Trophoblast cell (in vitro differentiated cells and primary cell): ENCODE measurements at regions not wholly inside any gene's neighbourhood (a gene's known extent, or its start where the extent isn't known, plus 50 kb on each side); places are given as distances from the start of the nearest gene placed in this dataset.

Experiments used
- DNase-seq, 2 donors: peaks; one replicate each; pipeline ENCODE4 v3.0.0-alpha.2; 2016
- H2AFZ ChIP-seq: 2 replicates; pipeline ENCODE4 v1.6.1; 2013; ENCODE audit warnings: low read length, moderate library complexity, mild to moderate bottlenecking; ENCODE audit not compliant: insufficient read depth, poor library complexity
- H2AK5ac ChIP-seq: 2 replicates; pipeline ENCODE4 v1.6.1; 2013; ENCODE audit warnings: mild to moderate bottlenecking, low read length
- H2BK120ac ChIP-seq: 2 replicates; pipeline ENCODE4 v1.6.1; 2013; ENCODE audit warnings: low read length, mild to moderate bottlenecking, moderate library complexity; ENCODE audit not compliant: insufficient read depth, poor library complexity
- H2BK12ac ChIP-seq: 2 replicates; pipeline ENCODE4 v1.6.1; 2013; ENCODE audit warnings: mild to moderate bottlenecking, low read length, moderate library complexity
- H2BK5ac ChIP-seq: 2 replicates; pipeline ENCODE4 v1.6.1; 2013; ENCODE audit warnings: low read length, low read depth, moderate library complexity, mild to moderate bottlenecking; ENCODE audit not compliant: poor library complexity
- H3K14ac ChIP-seq: 2 replicates; pipeline ENCODE4 v1.6.1; 2013; ENCODE audit warnings: mild to moderate bottlenecking, low read length
- H3K18ac ChIP-seq: 2 replicates; pipeline ENCODE4 v1.6.1; 2013; ENCODE audit warnings: mild to moderate bottlenecking, low read length
- H3K23ac ChIP-seq: 2 replicates; pipeline ENCODE4 v1.6.1; 2013; ENCODE audit warnings: low read length
- H3K27ac ChIP-seq: 2 replicates; pipeline ENCODE4 v1.5.1; 2013; ENCODE audit warnings: low read depth, mild to moderate bottlenecking, inconsistent platforms, low read length, moderate library complexity
- H3K27me3 ChIP-seq: 2 replicates; pipeline ENCODE4 v1.6.1; 2013; ENCODE audit warnings: inconsistent platforms, mild to moderate bottlenecking, low read length, moderate library complexity; ENCODE audit not compliant: insufficient read depth
- H3K36me3 ChIP-seq, 2 experiments: 1 replicate in 1 of 2; 2 replicates in 1 of 2; pipeline ENCODE4 v1.6.1; 2013; ENCODE audit warnings: low read length in 2 of 2, mild to moderate bottlenecking in 2 of 2, moderate library complexity in 1 of 2; ENCODE audit not compliant: insufficient read depth in 2 of 2, control insufficient read depth in 1 of 2
- H3K4ac ChIP-seq: 2 replicates; pipeline ENCODE4 v1.6.1; 2013; ENCODE audit warnings: low read depth, mild to moderate bottlenecking, low read length, moderate library complexity
- H3K4me1 ChIP-seq, 2 experiments: 1 replicate in 1 of 2; 2 replicates in 1 of 2; pipeline ENCODE4 v1.6.1; 2013; ENCODE audit warnings: low read length in 2 of 2, mild to moderate bottlenecking in 2 of 2, moderate library complexity in 1 of 2; ENCODE audit not compliant: insufficient read depth in 2 of 2, control insufficient read depth in 1 of 2
- H3K4me2 ChIP-seq: 2 replicates; pipeline ENCODE4 v1.6.1; 2013; ENCODE audit warnings: inconsistent platforms, mild to moderate bottlenecking, low read length, moderate library complexity
- H3K4me3 ChIP-seq: 2 replicates; pipeline ENCODE4 v1.5.1; 2013; ENCODE audit warnings: mild to moderate bottlenecking, low read depth, low read length, inconsistent platforms
- H3K79me1 ChIP-seq: one replicate; pipeline ENCODE4 v1.6.1; 2013; ENCODE audit warnings: low read length
- H3K79me2 ChIP-seq: 2 replicates; pipeline ENCODE4 v1.6.1; 2013; ENCODE audit warnings: low read length, mild to moderate bottlenecking; ENCODE audit not compliant: control insufficient read depth, insufficient read depth, poor library complexity
- H3K9ac ChIP-seq: 2 replicates; pipeline ENCODE4 v1.6.1; 2013; ENCODE audit warnings: mild to moderate bottlenecking, low read length
- H3K9me3 ChIP-seq: 2 replicates; pipeline ENCODE4 v1.6.1; 2013; ENCODE audit warnings: low read depth, mild to moderate bottlenecking, control low read depth, inconsistent platforms, low read length; ENCODE audit not compliant: insufficient read depth
- H4K12ac ChIP-seq: 2 replicates; pipeline ENCODE4 v1.6.1; 2013; ENCODE audit warnings: low read depth, mild to moderate bottlenecking, low read length, moderate library complexity
- H4K8ac ChIP-seq: 2 replicates; pipeline ENCODE4 v1.6.1; 2013; ENCODE audit warnings: low read depth, mild to moderate bottlenecking, low read length, moderate library complexity
- H4K91ac ChIP-seq: one replicate; pipeline ENCODE4 v1.6.1; 2013; ENCODE audit warnings: low read depth, mild to moderate bottlenecking, low read length, moderate library complexity
- WGBS: extraction: QIAGEN DNeasy Blood & Tissue Kit; methylation state at CpG from one replicate; pipeline ENCODE4 v1.1.7; 2013; ENCODE audit warnings: missing lambda C conversion rate; ENCODE audit not compliant: insufficient read length, insufficient coverage; ENCODE audit errors: extremely low coverage; 5-methylcytosine and 5-hydroxymethylcytosine counted together

- no CpG with 5 or more reads among the region's 2 CpGs for WGBS
Observed at GRCh38 chr14:85915711-85916110, 385.8 kb downstream of the FLRT2 start.

DNA sequence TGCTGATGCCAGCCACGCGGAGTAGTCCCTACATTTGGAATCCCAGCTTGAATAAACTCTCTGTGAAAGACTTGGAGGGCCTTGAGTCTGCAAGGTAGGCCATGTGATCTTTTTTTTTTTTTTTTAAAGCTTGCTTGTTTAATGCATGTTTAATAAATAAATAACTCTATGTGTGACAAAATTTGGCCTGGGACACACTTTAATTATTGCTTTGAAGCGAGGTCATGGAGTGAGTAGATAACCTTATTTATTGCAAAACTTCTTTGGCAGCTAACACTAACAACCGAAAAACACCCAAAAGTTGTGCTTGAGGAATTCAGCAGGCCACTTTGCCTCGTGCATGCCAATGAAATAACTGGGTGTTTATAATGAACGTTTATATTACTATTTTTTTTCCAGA, 382.2 kb downstream of the FLRT2 start:
- H3K27me3 ChIP-seq, result no peaks in the 10 kb centered on the region
- H3K79me2 ChIP-seq, result no peaks in the 10 kb centered on the region
- H2BK120ac ChIP-seq, result no peak overlapping the region
- H2AK5ac ChIP-seq, result no peak overlapping the region
- no peak overlapping the region for H3K4me3 ChIP-seq
- H2AFZ ChIP-seq, result no peak overlapping the region
- H4K8ac ChIP-seq, result no peak overlapping the region
- DNase-seq, result no peak
- H3K27ac ChIP-seq, result no peak overlapping the region
- H4K91ac ChIP-seq, result no peak overlapping the region
- no CpG with 5 or more reads among the region's 6 CpGs for WGBS
- no peaks in the 10 kb centered on the region for H3K79me1 ChIP-seq
- H3K9ac ChIP-seq, result no peak overlapping the region
- no peak overlapping the region for H4K12ac ChIP-seq
- H3K14ac ChIP-seq, result no peak overlapping the region
- H3K18ac ChIP-seq, result no peak overlapping the region
- H2BK5ac ChIP-seq, result no peak overlapping the region
- no peak overlapping the region for H3K4me2 ChIP-seq
- H3K23ac ChIP-seq, result no peak overlapping the region
- H2BK12ac ChIP-seq, result no peak overlapping the region
- H3K4ac ChIP-seq, result no peak overlapping the region
- no peaks in the 10 kb centered on the region for H3K4me1 ChIP-seq
- H3K9me3 ChIP-seq, result peaks cover 4% of the 10 kb centered on the region
- no peaks in the 10 kb centered on the region for H3K36me3 ChIP-seq

More at GRCh38 chr14:85915711-85916110, 385.8 kb downstream of the FLRT2 start:
- no peak overlapping the region for H3K14ac ChIP-seq
- H3K4me1 ChIP-seq, result no peaks in the 10 kb centered on the region
- no peaks in the 10 kb centered on the region for H3K36me3 ChIP-seq
- no peak overlapping the region for H3K4ac ChIP-seq
- no peak overlapping the region for H2BK120ac ChIP-seq
- no peak overlapping the region for H3K27ac ChIP-seq
- no peak overlapping the region for H3K9ac ChIP-seq
- H3K4me3 ChIP-seq, result no peak overlapping the region
- no peaks in the 10 kb centered on the region for H3K9me3 ChIP-seq
- no peak overlapping the region for H4K8ac ChIP-seq
- H3K18ac ChIP-seq, result no peak overlapping the region
- DNase-seq, result no peak
- H2BK12ac ChIP-seq, result no peak overlapping the region
- H3K79me2 ChIP-seq, result no peaks in the 10 kb centered on the region
- H2BK5ac ChIP-seq, result no peak overlapping the region
- no peak overlapping the region for H4K91ac ChIP-seq
- H3K79me1 ChIP-seq, result no peaks in the 10 kb centered on the region
- H4K12ac ChIP-seq, result no peak overlapping the region
- H2AFZ ChIP-seq, result no peak overlapping the region
- H2AK5ac ChIP-seq, result no peak overlapping the region
- no peak overlapping the region for H3K23ac ChIP-seq
- no peak overlapping the region for H3K4me2 ChIP-seq
- no peaks in the 10 kb centered on the region for H3K27me3 ChIP-seq

- DNase-seq, result no peak
- Histone ChIP-seq H4K12ac (no peak overlapping the region), H3K9me3 (peaks cover 5% of the 10 kb centered on the region), H3K79me2 (no peaks in the 10 kb centered on the region), H3K4ac (no peak overlapping the region), H3K4me1 (no peaks in the 10 kb centered on the region), H3K36me3 (no peaks in the 10 kb centered on the region), H3K9ac (no peak overlapping the region), H2AK5ac (no peak overlapping the region), H3K18ac (no peak overlapping the region), H4K8ac (no peak overlapping the region), H3K27ac (no peak overlapping the region), H3K4me3 (no peak overlapping the region), H2AFZ (no peak overlapping the region), H2BK120ac (no peak overlapping the region), H2BK12ac (no peak overlapping the region), H3K14ac (no peak overlapping the region), H3K23ac (no peak overlapping the region), H4K91ac (no peak overlapping the region), H3K4me2 (no peak overlapping the region), H2BK5ac (no peak overlapping the region), H3K27me3 (no peaks in the 10 kb centered on the region), H3K79me1 (no peaks in the 10 kb centered on the region)
- WGBS, result no CpG with 5 or more reads among the region's 2 CpGs
Observed at GRCh38 chr14:85911044-85911443, 381.1 kb downstream of the FLRT2 start.

DNA sequence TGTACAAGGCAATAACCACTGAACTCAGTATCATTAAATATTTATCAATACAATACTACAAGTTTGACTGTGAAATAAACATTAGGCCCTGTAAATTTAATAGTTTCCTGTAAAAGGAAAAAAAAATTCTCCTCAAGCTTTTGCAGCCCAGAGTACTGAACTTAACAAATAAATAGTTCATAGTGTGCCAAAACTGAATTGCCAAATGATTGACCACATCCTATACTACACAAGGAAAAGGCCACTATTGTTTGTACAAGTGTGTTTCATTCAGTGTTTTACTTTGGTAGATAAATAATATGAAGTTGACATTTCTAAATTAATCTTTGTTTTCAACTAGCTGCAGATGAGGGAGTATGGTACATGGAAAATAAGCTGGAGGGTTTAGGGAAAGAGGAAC, 379.6 kb downstream of the FLRT2 start:
- H4K12ac ChIP-seq, result no peak overlapping the region
- no peak overlapping the region for H2AK5ac ChIP-seq
- no peaks in the 10 kb centered on the region for H3K4me1 ChIP-seq
- H3K23ac ChIP-seq, result no peak overlapping the region
- no peak overlapping the region for H3K9ac ChIP-seq
- peaks cover 5% of the 10 kb centered on the region for H3K9me3 ChIP-seq
- no peaks in the 10 kb centered on the region for H3K27me3 ChIP-seq
- H3K4me2 ChIP-seq, result no peak overlapping the region
- no peak overlapping the region for H2BK120ac ChIP-seq
- H3K36me3 ChIP-seq, result no peaks in the 10 kb centered on the region
- no peak overlapping the region for H3K4me3 ChIP-seq
- no peak for DNase-seq
- no peak overlapping the region for H2AFZ ChIP-seq
- no peak overlapping the region for H4K91ac ChIP-seq
- no peaks in the 10 kb centered on the region for H3K79me2 ChIP-seq
- no peak overlapping the region for H2BK12ac ChIP-seq
- H3K14ac ChIP-seq, result no peak overlapping the region
- no peak overlapping the region for H3K18ac ChIP-seq
- H4K8ac ChIP-seq, result no peak overlapping the region
- no peak overlapping the region for H3K27ac ChIP-seq
- no peak overlapping the region for H3K4ac ChIP-seq
- no peak overlapping the region for H2BK5ac ChIP-seq
- H3K79me1 ChIP-seq, result no peaks in the 10 kb centered on the region
